Activated CD4-positive, alpha-beta T cell treated with anti-CD3 and anti-CD28 coated beads, Interleukin-2, Interleukin-4, amounts not matched to agents 100 ng/mL and 50 ng/mL, durations not matched to agents 16 hours and 8 hours (primary cell): ENCODE measurements at regions not wholly inside any gene's neighbourhood (a gene's known extent, or its start where the extent isn't known, plus 50 kb on each side); places are given as distances from the start of the nearest gene placed in this dataset.
"Not testable (repeated sequence)": the region's sequence is repeated elsewhere in the genome, so short reads cannot be mapped to it uniquely, and the experiment has no call there.

ENCODE experiments used
- DNase-seq: peaks from one replicate; pipeline ENCODE4 v3.0.0-alpha.2; 2020; ENCODE audit warnings: low spot score

- DNase-seq = no peak
Measured at GRCh38 chr16:8187782-8188372, 402.4 kb downstream of the TMEM114 start.

GRCh38 chr16:8184854-8185253, 405.5 kb downstream of the TMEM114 start:
- no peak for DNase-seq

DNA sequence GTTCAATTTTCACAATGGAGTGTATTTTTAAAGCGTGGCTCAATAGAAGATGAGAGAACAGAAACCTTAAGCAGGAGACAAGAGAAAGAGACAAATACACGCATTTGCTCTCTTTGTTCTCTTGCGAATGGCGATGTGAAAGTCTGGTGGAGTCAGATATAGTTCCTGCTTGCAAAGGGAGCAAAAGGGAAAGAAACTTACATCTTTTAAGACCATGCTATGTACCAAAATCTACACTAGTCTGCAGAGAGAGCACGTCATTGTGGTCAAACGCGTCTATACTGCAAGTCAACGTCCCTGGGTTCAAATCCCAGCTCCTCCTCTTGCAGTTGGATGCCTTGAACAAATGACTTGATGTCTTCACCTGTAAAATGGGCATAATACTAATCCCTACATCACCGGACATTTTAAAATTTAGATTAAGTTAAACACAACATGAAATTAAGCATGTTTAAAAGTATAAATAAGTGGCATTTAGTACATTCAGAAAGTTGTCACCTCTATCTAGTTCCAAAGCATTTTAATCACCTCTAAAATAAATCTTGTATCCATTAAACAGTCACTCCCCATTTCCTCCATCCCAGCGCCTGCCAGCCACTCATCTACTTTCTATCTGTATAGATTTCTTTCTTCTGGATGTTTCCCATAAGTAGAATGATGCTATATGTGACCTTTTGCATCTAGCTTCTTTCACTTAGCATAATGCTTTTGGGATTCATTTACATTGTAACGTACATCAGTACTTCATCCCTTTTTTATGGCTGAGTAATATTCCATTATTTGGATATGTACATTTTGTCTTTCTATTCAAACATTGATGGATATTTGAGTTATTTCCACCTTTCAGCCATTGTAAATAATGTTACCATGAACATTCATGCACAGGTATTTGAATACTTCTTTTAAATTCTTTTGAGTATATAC, 406.9 kb downstream of the TMEM114 start:
- DNase-seq = no peak

GRCh38 chr16:8182761-8183160, 407.6 kb downstream of the TMEM114 start:
- no peak for DNase-seq

DNA sequence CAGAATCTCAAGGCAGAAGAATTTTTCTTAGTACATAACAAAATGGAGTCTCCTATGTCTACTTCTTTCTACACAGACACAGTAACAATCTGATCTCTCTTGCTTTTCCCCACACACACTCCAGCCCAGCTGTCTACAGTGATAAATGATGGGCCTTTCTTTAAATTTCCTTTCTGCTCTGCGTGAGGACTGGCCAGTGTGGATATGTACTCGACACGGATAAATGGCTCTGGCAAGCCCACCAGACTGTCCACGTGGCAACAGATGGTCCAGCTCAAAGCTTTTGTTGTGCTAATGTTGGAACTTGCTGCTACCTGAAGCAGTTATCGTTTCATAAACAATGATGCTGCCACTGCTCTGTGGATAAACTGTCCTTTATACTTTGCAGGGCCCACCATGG, 410.7 kb downstream of the TMEM114 start:
- no peak for DNase-seq

DNA sequence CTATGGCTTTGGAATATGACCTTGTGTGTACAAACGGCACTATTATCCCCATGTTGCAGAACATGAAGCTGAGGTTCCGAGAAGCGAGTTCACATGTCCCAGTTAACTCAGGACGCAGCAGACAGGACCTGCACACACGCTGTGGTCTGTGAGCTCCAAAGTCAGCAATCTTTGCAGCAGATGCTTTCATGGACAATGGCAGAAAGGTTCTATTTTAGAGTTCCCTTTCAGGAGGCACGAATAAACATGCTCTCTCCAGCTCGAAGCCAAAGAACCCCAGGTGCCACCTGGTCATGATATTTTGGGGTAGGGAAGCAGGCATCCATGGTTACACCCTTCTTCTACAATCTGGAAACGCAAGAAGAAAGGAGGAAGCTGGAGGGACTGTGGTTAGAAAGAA, 412.0 kb downstream of the TMEM114 start:
- no peak for DNase-seq

- no peak for DNase-seq
Measured at GRCh38 chr16:8175411-8175810, 414.9 kb downstream of the TMEM114 start.

- DNase-seq = peak; percentile 53
Measured at GRCh38 chr16:8173111-8173644, 417.1 kb downstream of the TMEM114 start.

DNA sequence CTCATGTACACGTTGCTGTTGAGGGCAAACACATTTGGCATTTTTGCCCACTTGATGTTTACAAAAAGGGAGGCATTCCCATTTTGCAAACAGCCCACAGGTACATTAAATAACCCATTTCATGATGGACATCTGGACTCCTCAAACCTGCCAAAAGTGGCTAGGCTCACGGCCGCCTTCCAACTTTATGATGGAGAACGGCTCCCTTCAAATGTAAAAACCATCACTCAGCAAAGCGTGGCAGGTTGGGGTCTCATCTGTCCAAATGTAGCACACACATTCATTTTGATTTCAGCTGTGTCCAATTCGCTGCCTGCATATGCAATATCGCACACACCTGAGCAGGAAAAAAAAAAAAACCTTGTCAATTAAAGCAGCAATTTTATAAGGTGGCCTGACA, 417.8 kb downstream of the TMEM114 start:
- no peak for DNase-seq

DNA sequence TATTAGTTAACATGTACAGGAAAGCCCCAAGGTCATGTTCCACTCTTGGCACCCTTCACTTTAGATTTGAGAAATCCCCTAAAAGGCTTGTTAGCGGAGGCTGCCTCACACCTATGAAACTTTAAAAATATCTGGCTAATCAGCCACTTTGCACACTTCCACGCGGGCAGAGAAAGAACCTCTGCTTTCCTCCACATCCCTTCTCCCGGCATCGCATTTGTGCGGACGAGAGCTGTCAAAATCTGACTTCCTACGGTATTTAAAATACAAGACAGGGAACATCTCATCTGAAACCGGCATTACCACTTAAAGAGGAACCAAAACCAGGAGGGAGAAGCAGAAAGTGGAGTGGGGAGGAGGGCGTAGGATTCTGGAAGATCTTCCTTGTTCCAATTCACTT, 422.3 kb downstream of the TMEM114 start:
- no peak for DNase-seq

- no peak for DNase-seq
Measured at GRCh38 chr16:8167436-8167835, 422.9 kb downstream of the TMEM114 start.

DNA sequence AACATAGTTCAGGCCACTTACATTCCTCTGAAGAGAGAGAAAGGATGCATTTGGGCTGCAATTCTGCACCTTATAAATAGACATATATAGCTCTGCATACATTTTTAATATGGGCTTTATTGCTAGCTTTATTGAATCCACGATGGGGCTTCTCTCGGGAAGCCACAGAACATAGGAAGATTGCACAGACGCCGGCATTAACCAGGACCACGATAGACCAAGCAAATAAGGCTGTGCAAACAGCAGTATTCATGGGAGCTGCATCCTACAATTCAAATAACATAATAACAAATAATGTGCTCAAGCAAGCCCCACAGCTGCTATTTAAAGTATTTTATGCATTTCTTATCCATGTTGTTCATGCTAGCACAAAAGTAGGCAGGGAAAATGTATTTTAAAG, 432.3 kb downstream of the TMEM114 start:
- no peak for DNase-seq

DNA sequence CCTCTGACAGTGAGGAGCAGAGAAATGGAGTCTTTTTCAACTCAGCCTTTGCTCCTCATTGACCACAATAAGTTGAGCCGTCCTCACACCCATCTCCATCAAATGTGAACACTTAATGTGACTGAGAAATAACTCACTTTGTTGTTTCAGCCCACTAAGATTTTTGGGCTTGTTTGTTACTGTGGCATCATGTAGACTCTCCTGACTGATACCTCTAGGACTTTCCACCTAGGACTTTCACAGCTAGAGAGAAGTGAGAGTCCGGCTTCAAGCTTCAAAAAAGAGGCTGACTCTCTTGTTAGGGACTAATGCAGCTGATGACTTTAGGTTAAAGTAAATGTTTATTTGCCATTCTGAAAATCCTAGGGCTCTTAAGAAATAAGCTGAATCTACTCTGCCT, 435.0 kb downstream of the TMEM114 start:
- no peak for DNase-seq

- DNase-seq = no peak
Measured at GRCh38 chr16:8146256-8147012, 443.9 kb downstream of the TMEM114 start.

DNA sequence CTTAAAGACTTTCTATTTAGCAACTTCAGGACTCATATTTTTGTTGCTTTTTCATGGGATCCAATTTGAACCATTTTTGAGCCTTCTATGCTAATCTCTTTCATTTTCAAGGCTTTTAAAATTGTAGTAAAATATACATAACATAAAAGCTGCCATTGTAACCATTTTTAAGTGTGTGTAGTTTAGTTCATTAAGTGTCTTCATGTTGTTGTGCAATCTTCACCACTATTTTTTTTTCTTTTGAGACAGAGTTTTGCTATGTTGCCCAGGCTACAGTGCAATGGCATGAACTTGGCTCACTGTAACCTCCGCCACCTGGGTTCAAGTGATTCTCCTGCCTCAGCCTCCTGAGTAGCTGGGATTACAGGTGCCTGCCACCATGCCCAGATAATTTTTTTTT, 451.6 kb downstream of the TMEM114 start:
- DNase-seq = no peak

DNA sequence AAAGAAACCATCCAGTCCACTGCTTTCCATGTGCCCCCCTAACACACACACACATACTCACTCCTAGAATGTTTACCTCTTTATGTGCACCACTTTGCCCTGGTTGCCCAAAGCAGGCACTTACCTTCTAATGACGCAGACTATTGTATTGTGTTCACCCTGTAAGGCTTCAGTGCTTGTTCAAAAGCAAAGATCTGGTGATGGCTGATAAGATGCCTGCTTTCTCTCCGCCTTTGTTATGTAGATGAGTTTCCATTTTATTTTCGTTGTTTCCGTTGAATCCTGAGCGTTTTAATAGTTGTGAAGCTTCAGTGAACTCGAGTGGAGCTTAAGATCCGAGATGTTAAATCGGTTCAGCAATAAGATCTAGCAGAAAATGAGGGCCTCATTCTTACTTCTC, 452.7 kb downstream of the TMEM114 start:
- no peak for DNase-seq

- no peak for DNase-seq
Measured at GRCh38 chr16:8130197-8130596, 460.1 kb downstream of the TMEM114 start.

DNA sequence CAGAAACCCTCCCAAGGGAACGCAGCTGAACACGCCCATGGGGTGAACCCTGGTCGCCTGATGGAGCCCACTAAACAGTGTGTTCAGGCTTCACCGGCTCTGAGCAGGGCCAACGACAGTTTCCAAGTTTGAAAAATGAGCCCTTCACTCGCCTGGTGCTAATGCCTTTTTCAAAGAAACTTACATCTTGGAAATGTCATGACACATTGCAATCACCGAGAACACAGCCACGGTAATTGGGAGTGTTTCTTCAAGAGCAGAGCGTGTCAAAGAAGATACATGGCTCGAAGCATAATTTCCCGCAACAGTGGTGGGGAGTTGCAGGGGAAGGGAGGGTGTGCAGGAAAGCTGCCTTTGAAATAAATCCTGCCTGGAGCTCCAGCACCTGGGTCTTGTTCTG, 463.2 kb downstream of the TMEM114 start:
- no peak for DNase-seq

- DNase-seq = no peak
Measured at GRCh38 chr16:8126313-8126712, 464.0 kb downstream of the TMEM114 start.

DNA sequence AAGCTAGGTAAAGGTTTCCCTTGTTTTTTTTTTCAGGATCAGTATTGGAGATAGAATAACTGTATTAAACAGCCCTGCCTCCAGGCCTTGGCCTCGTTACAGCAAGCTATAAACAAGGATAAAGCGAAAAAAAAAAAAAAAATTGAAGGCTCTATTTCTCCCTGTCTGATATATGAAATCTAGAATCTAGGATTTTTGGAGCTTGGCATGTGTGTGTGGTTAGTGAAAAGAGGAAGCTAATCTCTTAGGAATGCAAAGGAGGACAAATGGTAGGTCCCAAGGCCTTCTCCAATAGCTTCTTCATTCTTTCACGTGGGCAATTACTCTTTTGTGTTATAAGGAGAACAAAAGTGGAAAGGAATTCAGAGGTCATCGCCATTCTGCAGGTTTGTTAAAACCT, 470.3 kb downstream of the TMEM114 start:
- no peak for DNase-seq

DNA sequence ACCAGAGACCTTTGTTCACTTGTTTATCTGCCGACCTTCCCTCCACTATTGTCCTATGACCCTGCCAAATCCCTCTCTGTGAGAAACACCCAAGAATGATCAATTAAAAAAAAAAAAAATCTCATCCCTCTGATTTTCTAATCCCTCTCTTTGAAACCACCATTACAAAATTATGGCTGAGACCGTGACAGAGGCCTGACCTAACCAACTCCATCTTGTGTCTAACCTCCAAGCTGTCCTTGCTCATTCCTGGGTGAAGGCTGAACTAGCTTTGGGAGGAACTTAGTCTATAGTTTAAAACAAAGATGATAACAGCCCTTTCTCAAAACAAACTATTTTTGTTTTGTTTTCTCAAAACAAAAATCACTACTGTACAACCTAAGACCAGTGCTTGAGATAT, 474.5 kb downstream of the TMEM114 start:
- DNase-seq = no peak

GRCh38 chr16:8114941-8115340, 475.4 kb downstream of the TMEM114 start:
- DNase-seq = not testable (repeated sequence)

GRCh38 chr16:8113843-8114242, 476.5 kb downstream of the TMEM114 start:
- DNase-seq = no peak
